ENCODE measurements at regions not wholly inside any gene's neighbourhood (a gene's known extent, or its start where the extent isn't known, plus 50 kb on each side); places are given as distances from the start of the nearest gene placed in this dataset.
"Not testable (repeated sequence)": the region's sequence is repeated elsewhere in the genome, so short reads cannot be mapped to it uniquely, and the experiment has no call there.

- H3K9me3 Mint-ChIP-seq = no peaks in the 10 kb centered on the region
- H3K4me3 Mint-ChIP-seq = no peak overlapping the region
- no peaks in the 10 kb centered on the region for H3K36me3 Mint-ChIP-seq (ENCODE audit: low read depth)
- peaks cover 10% of the 10 kb centered on the region for H3K4me1 Mint-ChIP-seq (ENCODE audit: low read depth)
- intact Hi-C loops (cut with micrococcal nuclease) = loop anchor here (1.0 to 5.0 kb wide), 8 partner anchors 23 to 373 kb away; partner anchors contain the start of genes LPIN3 and TOP1
- H3K27me3 Mint-ChIP-seq (ENCODE audit: insufficient read depth) = peaks cover 2% of the 10 kb centered on the region
- no peak overlapping the region for H3K27ac Mint-ChIP-seq
- no peak for DNase-seq (ENCODE audit: low spot score)
Measured at GRCh38 chr20:40967700-40968099, 60.9 kb upstream of the TOP1 start.

DNA sequence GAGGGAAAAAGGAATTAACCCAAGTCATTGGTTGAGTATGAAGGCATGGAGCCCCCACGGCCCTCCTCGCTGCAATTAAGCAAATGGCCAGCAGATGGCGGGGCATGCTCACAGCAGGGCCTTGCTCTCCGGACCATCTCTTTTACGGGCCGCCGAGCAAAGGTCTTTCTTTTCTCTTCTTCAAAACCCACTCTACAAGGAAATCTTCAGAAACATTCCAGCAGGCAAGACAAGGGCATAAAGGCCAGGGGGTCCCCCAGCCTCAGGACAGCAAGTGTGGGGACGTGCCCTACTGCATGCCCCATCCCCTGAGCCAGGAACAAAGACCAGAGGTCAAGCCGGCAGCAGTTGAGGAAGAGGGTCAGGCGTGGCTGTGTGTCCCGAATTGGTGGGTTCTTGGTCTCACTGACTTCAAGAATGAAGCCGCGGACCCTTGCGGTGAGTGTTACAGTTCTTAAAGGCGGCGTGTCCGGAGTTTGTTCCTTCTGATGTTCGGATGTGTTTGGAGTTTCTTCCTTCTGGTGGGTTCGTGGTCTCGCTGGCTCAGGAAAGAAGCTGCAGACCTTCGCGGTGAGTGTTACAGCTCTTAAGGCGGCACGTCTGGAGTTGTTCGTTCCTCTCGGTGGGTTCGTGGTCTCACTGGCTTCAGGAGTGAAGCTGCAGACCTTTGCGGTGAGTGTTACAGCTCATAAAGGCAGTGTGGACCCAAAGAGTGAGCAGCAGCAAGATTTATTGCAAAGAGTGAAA, 59.6 kb upstream of the TOP1 start:
- H3K27ac Mint-ChIP-seq = not testable (repeated sequence)

GRCh38 chr20:40970218-40970617, 58.4 kb upstream of the TOP1 start:
- intact Hi-C loops (cut with micrococcal nuclease) = no loop called here
- peaks cover 7% of the 10 kb centered on the region for H3K27me3 Mint-ChIP-seq (ENCODE audit: insufficient read depth)
- no peaks in the 10 kb centered on the region for H3K36me3 Mint-ChIP-seq (ENCODE audit: low read depth)
- H3K4me1 Mint-ChIP-seq (ENCODE audit: low read depth) = peaks cover 10% of the 10 kb centered on the region
- DNase-seq (ENCODE audit: low spot score) = no peak
- no peak overlapping the region for H3K27ac Mint-ChIP-seq
- H3K4me3 Mint-ChIP-seq = no peak overlapping the region
- H3K9me3 Mint-ChIP-seq = no peaks in the 10 kb centered on the region

More for the DNA sequence above, 59.6 kb upstream of the TOP1 start:
- not testable (repeated sequence) for H3K36me3 Mint-ChIP-seq (ENCODE audit: low read depth); H3K4me1 Mint-ChIP-seq (ENCODE audit: low read depth); H3K27me3 Mint-ChIP-seq (ENCODE audit: insufficient read depth); H3K9me3 Mint-ChIP-seq
- H3K4me3 Mint-ChIP-seq = peak overlapping the region; percentile 81
- intact Hi-C loops (cut with micrococcal nuclease) = loop anchor here (1.0 to 5.0 kb wide), 8 partner anchors 21 to 371 kb away; partner anchors contain the start of genes LPIN3 and TOP1
- peak; percentile 72 for DNase-seq (ENCODE audit: low spot score)

GRCh38 chr20:40977218-40977617, 51.4 kb upstream of the TOP1 start:
- intact Hi-C loops (cut with micrococcal nuclease) = no loop called here
- Mint-ChIP-seq H3K27ac (no peak overlapping the region), H3K9me3 (peaks cover 20% of the 10 kb centered on the region), H3K36me3 (ENCODE audit: low read depth) (peaks cover 4% of the 10 kb centered on the region), H3K4me3 (no peak overlapping the region), H3K27me3 (ENCODE audit: insufficient read depth) (peaks cover 28% of the 10 kb centered on the region), H3K4me1 (ENCODE audit: low read depth) (no peaks in the 10 kb centered on the region)
- DNase-seq (ENCODE audit: low spot score) = no peak

- peaks cover 28% of the 10 kb centered on the region for H3K27me3 Mint-ChIP-seq (ENCODE audit: insufficient read depth)
- peaks cover 20% of the 10 kb centered on the region for H3K9me3 Mint-ChIP-seq
- no peak overlapping the region for H3K27ac Mint-ChIP-seq
- no peaks in the 10 kb centered on the region for H3K4me1 Mint-ChIP-seq (ENCODE audit: low read depth)
- H3K36me3 Mint-ChIP-seq (ENCODE audit: low read depth) = peaks cover 4% of the 10 kb centered on the region
- H3K4me3 Mint-ChIP-seq = no peak overlapping the region
- intact Hi-C loops (cut with micrococcal nuclease) = no loop called here
- DNase-seq (ENCODE audit: low spot score) = no peak
Measured at GRCh38 chr20:40978761-40979160, 49.9 kb upstream of the TOP1 start.
